ENCODE measurements at regions not wholly inside any gene's neighbourhood (a gene's known extent, or its start where the extent isn't known, plus 50 kb on each side); places are given as distances from the start of the nearest gene placed in this dataset.
"Not testable (repeated sequence)": the region's sequence is repeated elsewhere in the genome, so short reads cannot be mapped to it uniquely, and the experiment has no call there.

DNA sequence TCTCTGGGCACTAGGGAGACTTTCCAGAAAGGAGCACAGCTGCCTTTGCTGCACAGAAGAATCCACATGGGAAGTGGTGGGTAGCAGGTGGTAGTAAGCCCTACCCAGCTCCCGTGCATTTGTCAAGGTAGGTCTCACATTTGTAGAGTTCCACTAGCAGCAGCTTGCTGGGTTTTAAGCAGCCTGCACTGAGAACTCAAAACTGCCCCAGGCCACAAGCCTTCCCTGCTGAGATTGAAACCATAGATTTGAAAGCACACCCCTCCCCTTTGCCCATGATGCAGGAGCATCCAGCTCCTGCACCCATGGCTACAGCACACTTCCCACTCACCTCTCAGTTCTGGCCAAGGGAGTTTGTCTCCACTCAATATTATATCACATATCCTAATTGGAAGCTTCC lies 604.5 kb upstream of the STEAP1 start:
- Mint-ChIP-seq H3K36me3 (ENCODE audit: low read depth) (no peaks in the 10 kb centered on the region), H3K4me3 (ENCODE audit: low read depth) (no peak overlapping the region), H3K9me3 (no peaks in the 10 kb centered on the region), H3K27ac (no peak overlapping the region), H3K27me3 (ENCODE audit: low read depth) (no peaks in the 10 kb centered on the region), H3K4me1 (ENCODE audit: low read depth) (no peaks in the 10 kb centered on the region)
- intact Hi-C loops (cut with micrococcal nuclease) = no loop called here
- DNase-seq (ENCODE audit: low spot score) = no peak

GRCh38 chr7:89554209-89554608 lies 600.1 kb upstream of the STEAP1 start:
- intact Hi-C loops (cut with micrococcal nuclease) = no loop called here
- Mint-ChIP-seq H3K27ac (no peak overlapping the region), H3K36me3 (ENCODE audit: low read depth) (no peaks in the 10 kb centered on the region), H3K27me3 (ENCODE audit: low read depth) (no peaks in the 10 kb centered on the region), H3K4me1 (ENCODE audit: low read depth) (no peaks in the 10 kb centered on the region), H3K9me3 (no peaks in the 10 kb centered on the region), H3K4me3 (ENCODE audit: low read depth) (no peak overlapping the region)
- no peak for DNase-seq (ENCODE audit: low spot score)

DNA sequence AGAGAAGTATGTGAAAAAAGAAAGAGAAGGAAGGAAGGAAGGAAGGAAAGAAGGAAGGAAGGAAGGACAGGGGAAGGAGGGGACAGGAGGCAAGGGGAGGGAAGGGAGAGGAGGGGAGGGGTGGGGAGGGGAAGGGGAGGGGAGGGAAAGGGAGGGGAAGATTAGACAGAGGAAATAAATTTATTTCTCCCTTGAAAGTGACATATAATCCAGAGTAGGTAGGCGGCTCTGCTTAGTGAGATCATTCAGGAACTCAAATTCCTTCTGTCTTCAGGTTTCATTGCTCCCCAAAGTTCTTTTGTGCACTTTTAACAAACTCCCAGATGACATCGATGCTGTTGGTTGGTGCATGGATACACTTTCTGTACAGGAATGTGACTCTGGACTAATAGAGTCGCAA lies 594.7 kb upstream of the STEAP1 start:
- no peaks in the 10 kb centered on the region for H3K9me3 Mint-ChIP-seq
- no peaks in the 10 kb centered on the region for H3K27me3 Mint-ChIP-seq (ENCODE audit: low read depth)
- DNase-seq (ENCODE audit: low spot score) = no peak
- no peak overlapping the region for H3K4me3 Mint-ChIP-seq (ENCODE audit: low read depth)
- intact Hi-C loops (cut with micrococcal nuclease) = no loop called here
- H3K4me1 Mint-ChIP-seq (ENCODE audit: low read depth) = no peaks in the 10 kb centered on the region
- no peaks in the 10 kb centered on the region for H3K36me3 Mint-ChIP-seq (ENCODE audit: low read depth)
- no peak overlapping the region for H3K27ac Mint-ChIP-seq

DNA sequence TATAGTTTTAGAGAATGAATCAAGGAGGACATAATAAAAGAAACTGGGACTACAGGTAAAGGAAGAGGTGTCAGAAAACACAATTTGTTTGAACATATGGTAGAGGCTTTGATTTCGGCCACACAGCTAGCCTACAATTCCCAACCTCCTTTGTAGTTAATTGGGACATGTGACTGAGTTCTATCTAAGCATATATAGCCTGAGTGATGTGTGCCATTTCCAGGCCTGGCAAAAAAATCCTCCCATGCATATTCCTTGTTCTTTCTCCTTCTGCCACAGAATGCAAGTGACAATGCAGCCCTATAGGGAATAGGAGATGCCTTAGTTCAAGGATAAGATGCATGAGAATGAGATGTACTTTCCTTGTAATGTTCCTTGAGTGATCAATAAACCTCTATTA lies 590.7 kb upstream of the STEAP1 start:
- Mint-ChIP-seq H3K27me3 (ENCODE audit: low read depth) (no peaks in the 10 kb centered on the region), H3K4me3 (ENCODE audit: low read depth) (no peak overlapping the region), H3K9me3 (no peaks in the 10 kb centered on the region), H3K27ac (no peak overlapping the region), H3K4me1 (ENCODE audit: low read depth) (no peaks in the 10 kb centered on the region), H3K36me3 (ENCODE audit: low read depth) (no peaks in the 10 kb centered on the region)
- no peak for DNase-seq (ENCODE audit: low spot score)
- intact Hi-C loops (cut with micrococcal nuclease) = no loop called here

- DNase-seq (ENCODE audit: low spot score) = no peak
These were observed 569.4 kb upstream of the STEAP1 start for GRCh38 chr7:89584896-89585295.

DNA sequence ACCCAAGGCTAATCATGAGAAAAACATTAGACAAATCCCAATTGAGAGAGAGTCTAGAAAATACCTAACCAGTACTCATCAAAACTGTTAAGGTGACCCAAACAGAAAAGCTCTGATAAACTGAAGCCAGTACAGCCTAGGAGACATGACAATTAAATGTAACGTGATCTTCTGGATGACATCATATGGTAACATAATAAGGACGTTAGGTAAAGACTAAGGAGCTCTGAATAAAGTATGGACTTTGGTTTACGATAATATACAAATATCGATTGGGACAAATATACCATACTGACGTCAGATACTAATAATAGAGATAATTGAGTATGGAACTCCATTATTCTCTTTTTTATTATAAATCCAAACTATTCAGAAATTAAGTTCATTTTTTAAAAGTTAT lies 561.1 kb upstream of the STEAP1 start:
- intact Hi-C loops (cut with micrococcal nuclease) = no loop called here
- no peak for DNase-seq (ENCODE audit: low spot score)
- Mint-ChIP-seq H3K27me3 (ENCODE audit: low read depth) (peaks cover 5% of the 10 kb centered on the region), H3K9me3 (no peaks in the 10 kb centered on the region), H3K27ac (no peak overlapping the region), H3K4me3 (ENCODE audit: low read depth) (no peak overlapping the region), H3K4me1 (ENCODE audit: low read depth) (no peaks in the 10 kb centered on the region), H3K36me3 (ENCODE audit: low read depth) (no peaks in the 10 kb centered on the region)

More at GRCh38 chr7:89584896-89585295, 569.4 kb upstream of the STEAP1 start:
- no peak overlapping the region for H3K4me3 Mint-ChIP-seq (ENCODE audit: low read depth)
- H3K27me3 Mint-ChIP-seq (ENCODE audit: low read depth) = no peaks in the 10 kb centered on the region
- H3K4me1 Mint-ChIP-seq (ENCODE audit: low read depth) = no peaks in the 10 kb centered on the region
- no peaks in the 10 kb centered on the region for H3K36me3 Mint-ChIP-seq (ENCODE audit: low read depth)
- intact Hi-C loops (cut with micrococcal nuclease) = no loop called here
- no peak overlapping the region for H3K27ac Mint-ChIP-seq
- peaks cover 5% of the 10 kb centered on the region for H3K9me3 Mint-ChIP-seq

GRCh38 chr7:89602984-89603383 lies 551.3 kb upstream of the STEAP1 start:
- no peak overlapping the region for H3K27ac Mint-ChIP-seq
- no peaks in the 10 kb centered on the region for H3K36me3 Mint-ChIP-seq (ENCODE audit: low read depth)
- no peak overlapping the region for H3K4me3 Mint-ChIP-seq (ENCODE audit: low read depth)
- no peak for DNase-seq (ENCODE audit: low spot score)
- H3K27me3 Mint-ChIP-seq (ENCODE audit: low read depth) = peaks cover 1% of the 10 kb centered on the region
- H3K4me1 Mint-ChIP-seq (ENCODE audit: low read depth) = peaks cover 24% of the 10 kb centered on the region
- peaks cover 20% of the 10 kb centered on the region for H3K9me3 Mint-ChIP-seq
- intact Hi-C loops (cut with micrococcal nuclease) = no loop called here

DNA sequence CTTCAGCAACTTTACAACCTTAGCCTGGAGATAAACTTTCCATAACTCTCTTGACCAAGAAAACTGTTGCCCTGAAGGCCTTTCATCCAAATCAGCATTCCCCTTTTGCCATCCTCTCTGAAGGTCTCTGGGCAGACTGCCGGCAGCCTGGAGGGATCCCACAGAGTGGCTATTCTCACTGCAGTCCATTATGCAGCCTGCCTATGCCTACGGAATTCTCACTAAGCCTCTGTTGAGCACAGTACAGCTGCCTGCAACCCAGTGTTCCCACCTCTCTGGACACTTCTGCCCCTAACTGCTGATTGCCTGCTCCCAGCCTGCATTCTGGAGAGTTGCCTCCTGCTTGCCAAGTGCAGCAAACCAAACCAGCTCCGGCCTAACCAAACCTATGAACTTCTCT lies 548.9 kb upstream of the STEAP1 start:
- H3K27ac Mint-ChIP-seq = no peak overlapping the region
- H3K9me3 Mint-ChIP-seq = peaks cover 14% of the 10 kb centered on the region
- peaks cover 6% of the 10 kb centered on the region for H3K36me3 Mint-ChIP-seq (ENCODE audit: low read depth)
- intact Hi-C loops (cut with micrococcal nuclease) = no loop called here
- H3K4me1 Mint-ChIP-seq (ENCODE audit: low read depth) = peaks cover 35% of the 10 kb centered on the region
- DNase-seq (ENCODE audit: low spot score) = no peak
- H3K27me3 Mint-ChIP-seq (ENCODE audit: low read depth) = no peaks in the 10 kb centered on the region
- H3K4me3 Mint-ChIP-seq (ENCODE audit: low read depth) = no peak overlapping the region

- H3K9me3 Mint-ChIP-seq = peaks cover 13% of the 10 kb centered on the region
- H3K36me3 Mint-ChIP-seq (ENCODE audit: low read depth) = peaks cover 6% of the 10 kb centered on the region
- intact Hi-C loops (cut with micrococcal nuclease) = no loop called here
- H3K4me3 Mint-ChIP-seq (ENCODE audit: low read depth) = no peak overlapping the region
- peak overlapping the region; percentile 70 for H3K27ac Mint-ChIP-seq
- H3K4me1 Mint-ChIP-seq (ENCODE audit: low read depth) = peaks cover 37% of the 10 kb centered on the region
- DNase-seq (ENCODE audit: low spot score) = no peak
- H3K27me3 Mint-ChIP-seq (ENCODE audit: low read depth) = no peaks in the 10 kb centered on the region
These were observed 547.8 kb upstream of the STEAP1 start for GRCh38 chr7:89606511-89606910.

GRCh38 chr7:89607792-89608191 lies 546.5 kb upstream of the STEAP1 start:
- intact Hi-C loops (cut with micrococcal nuclease) = no loop called here
- DNase-seq (ENCODE audit: low spot score) = peak; percentile 52
- Mint-ChIP-seq H3K9me3 (peaks cover 5% of the 10 kb centered on the region), H3K27me3 (ENCODE audit: low read depth) (no peaks in the 10 kb centered on the region), H3K4me3 (ENCODE audit: low read depth) (no peak overlapping the region), H3K36me3 (ENCODE audit: low read depth) (peaks cover 6% of the 10 kb centered on the region), H3K4me1 (ENCODE audit: low read depth) (peaks cover 37% of the 10 kb centered on the region), H3K27ac (peak overlapping the region; percentile 44)

DNA sequence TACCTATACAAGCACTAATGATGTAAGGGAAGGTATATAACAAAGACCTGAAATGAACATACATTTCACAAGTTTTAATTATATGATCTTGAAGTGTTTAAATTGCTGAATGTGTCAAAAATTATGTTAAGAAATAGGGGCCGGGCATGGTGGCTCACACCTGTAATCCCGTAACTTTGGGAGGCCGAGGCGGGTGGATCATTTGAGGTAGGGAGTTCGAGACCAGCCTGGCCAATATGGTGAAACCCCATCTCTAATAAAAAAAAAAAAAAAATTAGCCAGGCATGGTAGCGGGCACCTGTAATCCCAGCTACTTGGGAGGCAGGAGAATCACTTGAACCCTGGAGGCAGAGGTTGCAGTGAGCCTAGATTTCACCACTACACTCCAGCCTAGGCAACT lies 537.4 kb upstream of the STEAP1 start:
- H3K27me3 Mint-ChIP-seq (ENCODE audit: low read depth); H3K4me3 Mint-ChIP-seq (ENCODE audit: low read depth); DNase-seq (ENCODE audit: low spot score); H3K4me1 Mint-ChIP-seq (ENCODE audit: low read depth); H3K36me3 Mint-ChIP-seq (ENCODE audit: low read depth); H3K9me3 Mint-ChIP-seq; intact Hi-C loops (cut with micrococcal nuclease); H3K27ac Mint-ChIP-seq: not testable (repeated sequence)

DNA sequence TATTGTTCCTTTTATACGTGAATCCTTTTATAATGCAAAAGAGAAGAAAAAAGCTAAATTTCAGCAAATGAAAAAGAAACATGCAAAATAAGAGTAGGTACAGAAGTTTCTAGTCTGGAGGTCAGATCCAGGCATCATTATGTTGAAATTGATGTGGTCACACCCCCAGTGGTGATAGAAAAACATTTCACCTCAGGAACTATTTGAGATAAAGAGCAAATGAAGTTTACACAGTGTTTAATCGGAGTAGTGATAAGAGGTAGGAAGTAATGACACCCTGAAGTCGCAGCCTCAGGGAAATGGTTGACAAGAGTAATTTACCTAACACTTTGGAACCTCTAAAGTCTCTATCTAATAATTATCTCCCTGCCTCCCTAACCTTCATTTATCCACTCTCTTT lies 536.0 kb upstream of the STEAP1 start:
- no peaks in the 10 kb centered on the region for H3K9me3 Mint-ChIP-seq
- H3K4me3 Mint-ChIP-seq (ENCODE audit: low read depth) = no peak overlapping the region
- DNase-seq (ENCODE audit: low spot score) = no peak
- intact Hi-C loops (cut with micrococcal nuclease) = no loop called here
- no peak overlapping the region for H3K27ac Mint-ChIP-seq
- H3K36me3 Mint-ChIP-seq (ENCODE audit: low read depth) = no peaks in the 10 kb centered on the region
- peaks cover 19% of the 10 kb centered on the region for H3K4me1 Mint-ChIP-seq (ENCODE audit: low read depth)
- no peaks in the 10 kb centered on the region for H3K27me3 Mint-ChIP-seq (ENCODE audit: low read depth)

DNA sequence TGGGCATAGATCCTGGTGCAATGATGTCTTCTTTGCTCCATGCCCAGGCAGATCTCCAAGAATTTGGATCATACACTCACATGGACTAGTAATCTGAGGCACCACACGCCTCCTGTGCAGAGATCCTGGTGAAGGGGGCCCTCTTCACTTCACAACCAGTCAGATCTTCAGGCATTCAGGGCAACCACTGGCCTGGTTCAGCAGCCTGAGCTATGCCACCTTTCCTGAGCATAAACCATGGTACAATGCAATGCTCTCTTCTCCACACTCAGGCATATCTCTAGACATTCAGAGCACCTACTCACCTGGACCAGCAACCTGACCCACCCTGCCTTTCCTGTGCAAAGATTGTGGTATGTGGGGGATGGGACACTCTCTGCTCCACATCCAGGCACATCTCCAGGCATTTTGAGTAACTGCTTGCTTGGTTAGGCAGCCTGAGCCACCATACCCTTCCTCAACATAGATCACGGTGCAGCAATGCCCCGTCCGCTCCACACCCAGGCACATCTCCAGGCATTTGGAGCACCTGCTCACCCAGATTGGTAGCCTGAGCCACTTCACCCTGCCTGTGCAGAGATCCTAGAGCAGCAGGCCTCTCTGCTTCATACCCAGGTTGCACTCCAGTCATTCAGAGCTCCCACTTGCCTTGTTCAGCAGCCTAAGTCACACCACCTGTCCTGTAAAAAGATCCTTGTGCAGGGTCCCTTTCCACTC lies 532.2 kb upstream of the STEAP1 start:
- H3K27ac Mint-ChIP-seq = no peak overlapping the region

More for the DNA sequence above, 532.2 kb upstream of the STEAP1 start:
- Mint-ChIP-seq H3K4me3 (ENCODE audit: low read depth) (no peak overlapping the region), H3K4me1 (ENCODE audit: low read depth) (peaks cover 22% of the 10 kb centered on the region), H3K36me3 (ENCODE audit: low read depth) (no peaks in the 10 kb centered on the region), H3K9me3 (no peaks in the 10 kb centered on the region), H3K27me3 (ENCODE audit: low read depth) (no peaks in the 10 kb centered on the region)
- no peak for DNase-seq (ENCODE audit: low spot score)
- intact Hi-C loops (cut with micrococcal nuclease) = loop anchor here (5.0 to 10.0 kb wide), 4 partner anchors 803 to 1380 kb away; no protein-coding TSS in a partner anchor

Measured in activated T-helper 2 cell treated with anti-CD3 and anti-CD28 coated beads, Interferon-gamma antibody, Interleukin-2, Interleukin-4, amounts not matched to agents 10 μg/mL and 5 μg/mL and 100 μg/mL, durations not matched to agents 14 hours and 24 hours and 36 hours (primary cell).